ENCODE measurements at regions not wholly inside any gene's neighbourhood (a gene's known extent, or its start where the extent isn't known, plus 50 kb on each side); places are given as distances from the start of the nearest gene placed in this dataset.
A peak's percentile ranks its signal among the peaks of the same experiment; 100 is the strongest.

DNA sequence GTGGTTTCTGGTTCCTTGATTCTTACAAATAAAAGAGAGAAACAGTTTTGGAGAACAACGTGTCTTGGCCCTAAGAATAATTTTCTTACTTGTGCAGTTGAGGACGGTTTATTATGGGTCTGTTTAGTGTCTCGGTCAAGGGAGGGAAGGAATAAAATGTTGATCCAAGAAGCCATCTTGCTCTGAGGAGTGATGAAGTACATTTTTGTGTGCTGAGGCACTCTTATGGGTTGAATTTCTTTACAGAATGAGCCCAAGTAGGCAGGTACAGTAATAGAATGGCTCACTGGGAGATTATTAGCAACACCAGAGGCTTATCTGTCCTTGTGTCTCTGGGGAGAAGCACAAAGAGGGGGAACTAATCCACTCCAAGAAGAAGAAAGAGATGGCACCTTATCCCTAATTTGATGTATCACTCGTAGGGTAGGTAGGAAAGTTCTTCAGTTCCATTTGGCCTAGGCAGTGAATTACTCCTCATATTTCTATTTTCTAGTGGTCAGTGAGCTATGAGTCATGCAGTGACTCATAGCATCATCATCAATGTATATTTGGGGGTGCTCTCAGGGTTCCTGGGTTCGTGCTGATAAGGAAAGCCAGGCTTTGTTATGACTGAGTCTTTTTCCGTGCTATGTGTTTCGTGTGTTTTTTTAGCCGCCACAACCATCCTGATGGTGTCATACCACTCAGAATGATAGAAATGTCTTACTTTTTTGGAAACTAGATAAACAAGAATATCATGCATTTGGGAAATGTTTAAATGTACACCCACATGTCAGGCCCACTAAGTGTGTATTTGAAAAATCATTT lies 250.1 kb upstream of the CTAGE1 start:
- H3K9me3 ChIP-seq (ENCODE audit: severe bottlenecking), result no peaks in the 10 kb centered on the region
- no peaks in the 10 kb centered on the region for H3K36me3 ChIP-seq (ENCODE audit: low read depth)
- no peaks in the 10 kb centered on the region for H3K27me3 ChIP-seq (ENCODE audit: insufficient read depth, poor library complexity, severe bottlenecking)
- peaks cover 14% of the 10 kb centered on the region for H3K4me1 ChIP-seq (ENCODE audit: insufficient read depth, poor library complexity, severe bottlenecking)
- TF ChIP-seq, protein P1, sequence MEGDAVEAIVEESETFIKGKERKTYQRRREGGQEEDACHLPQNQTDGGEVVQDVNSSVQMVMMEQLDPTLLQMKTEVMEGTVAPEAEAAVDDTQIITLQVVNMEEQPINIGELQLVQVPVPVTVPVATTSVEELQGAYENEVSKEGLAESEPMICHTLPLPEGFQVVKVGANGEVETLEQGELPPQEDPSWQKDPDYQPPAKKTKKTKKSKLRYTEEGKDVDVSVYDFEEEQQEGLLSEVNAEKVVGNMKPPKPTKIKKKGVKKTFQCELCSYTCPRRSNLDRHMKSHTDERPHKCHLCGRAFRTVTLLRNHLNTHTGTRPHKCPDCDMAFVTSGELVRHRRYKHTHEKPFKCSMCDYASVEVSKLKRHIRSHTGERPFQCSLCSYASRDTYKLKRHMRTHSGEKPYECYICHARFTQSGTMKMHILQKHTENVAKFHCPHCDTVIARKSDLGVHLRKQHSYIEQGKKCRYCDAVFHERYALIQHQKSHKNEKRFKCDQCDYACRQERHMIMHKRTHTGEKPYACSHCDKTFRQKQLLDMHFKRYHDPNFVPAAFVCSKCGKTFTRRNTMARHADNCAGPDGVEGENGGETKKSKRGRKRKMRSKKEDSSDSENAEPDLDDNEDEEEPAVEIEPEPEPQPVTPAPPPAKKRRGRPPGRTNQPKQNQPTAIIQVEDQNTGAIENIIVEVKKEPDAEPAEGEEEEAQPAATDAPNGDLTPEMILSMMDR (IDR thresholded peaks at IDR 0.05; ENCODE audit: poor library complexity, severe bottlenecking), result no peak
- H3K27ac ChIP-seq (ENCODE audit: poor library complexity, severe bottlenecking), result peak overlapping the region; percentile 48
- no peak overlapping the region for H3K4me3 ChIP-seq (ENCODE audit: severe bottlenecking)
- no peak for DNase-seq (ENCODE audit: low spot score)
- ATAC-seq (ENCODE audit: low read depth), result peak; percentile 92

DNA sequence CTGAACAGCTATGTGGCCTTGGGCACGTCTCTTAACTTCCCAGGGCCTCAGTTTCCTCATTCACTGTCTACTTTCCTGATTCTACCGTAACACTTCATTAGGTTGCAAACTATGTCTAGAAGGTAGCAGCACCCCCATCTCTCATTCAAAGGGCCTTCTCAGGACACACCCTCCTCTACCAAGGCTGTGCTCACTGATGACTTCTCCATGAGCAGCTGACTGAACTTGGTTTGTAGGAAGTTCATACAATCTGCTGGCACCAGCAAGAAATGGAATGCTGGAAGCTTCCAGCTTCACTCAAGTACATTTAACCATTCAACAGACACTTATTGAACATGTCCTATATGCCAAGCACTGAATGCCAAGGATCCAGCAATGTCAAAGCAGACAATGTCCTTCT lies 250.8 kb upstream of the CTAGE1 start:
- no peaks in the 10 kb centered on the region for H3K36me3 ChIP-seq (ENCODE audit: low read depth)
- TF ChIP-seq, protein P1 (IDR thresholded peaks at IDR 0.05; ENCODE audit: poor library complexity, severe bottlenecking), result no peak
- ATAC-seq (ENCODE audit: low read depth), result no peak
- H3K4me3 ChIP-seq (ENCODE audit: severe bottlenecking), result no peak overlapping the region
- H3K27me3 ChIP-seq (ENCODE audit: insufficient read depth, poor library complexity, severe bottlenecking), result no peaks in the 10 kb centered on the region
- peaks cover 14% of the 10 kb centered on the region for H3K4me1 ChIP-seq (ENCODE audit: insufficient read depth, poor library complexity, severe bottlenecking)
- H3K27ac ChIP-seq (ENCODE audit: poor library complexity, severe bottlenecking), result peak overlapping the region; percentile 48
- no peaks in the 10 kb centered on the region for H3K9me3 ChIP-seq (ENCODE audit: severe bottlenecking)
- DNase-seq (ENCODE audit: low spot score), result no peak

DNA sequence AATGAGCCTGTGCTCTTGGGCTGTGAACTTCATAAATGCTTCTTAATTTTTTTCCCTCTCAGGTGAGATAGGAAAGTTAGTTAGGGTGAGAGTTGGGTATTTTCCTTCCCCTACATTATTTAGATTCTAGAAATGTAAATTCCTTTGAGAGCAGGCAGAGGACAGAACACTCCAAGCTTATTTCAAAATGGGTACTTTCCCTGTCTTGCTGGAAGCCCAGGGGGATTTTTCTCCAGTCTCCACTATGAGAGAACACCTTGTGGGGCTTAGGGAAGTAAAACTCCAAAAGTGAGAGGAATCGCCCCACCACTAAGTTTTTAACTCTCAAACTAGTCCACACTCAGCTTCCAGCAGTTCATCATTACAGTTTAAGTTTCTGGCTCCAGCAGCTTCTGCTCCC lies 253.2 kb upstream of the CTAGE1 start:
- H3K9me3 ChIP-seq (ENCODE audit: severe bottlenecking), result no peaks in the 10 kb centered on the region
- no peaks in the 10 kb centered on the region for H3K27me3 ChIP-seq (ENCODE audit: insufficient read depth, poor library complexity, severe bottlenecking)
- peaks cover 21% of the 10 kb centered on the region for H3K4me1 ChIP-seq (ENCODE audit: insufficient read depth, poor library complexity, severe bottlenecking)
- DNase-seq (ENCODE audit: low spot score) (no peak), ATAC-seq (ENCODE audit: low read depth) (no peak)
- H3K36me3 ChIP-seq (ENCODE audit: low read depth), result no peaks in the 10 kb centered on the region
- TF ChIP-seq, protein P1 (IDR thresholded peaks at IDR 0.05; ENCODE audit: poor library complexity, severe bottlenecking), result no peak
- H3K27ac ChIP-seq (ENCODE audit: poor library complexity, severe bottlenecking), result no peak overlapping the region
- H3K4me3 ChIP-seq (ENCODE audit: severe bottlenecking), result no peak overlapping the region

GRCh38 chr18:22673182-22673862 lies 255.6 kb upstream of the CTAGE1 start:
- Histone ChIP-seq H3K27me3 (ENCODE audit: insufficient read depth, poor library complexity, severe bottlenecking) (no peaks in the 10 kb centered on the region), H3K36me3 (ENCODE audit: low read depth) (no peaks in the 10 kb centered on the region), H3K9me3 (ENCODE audit: severe bottlenecking) (no peaks in the 10 kb centered on the region), H3K4me3 (ENCODE audit: severe bottlenecking) (no peak overlapping the region), H3K27ac (ENCODE audit: poor library complexity, severe bottlenecking) (no peak overlapping the region), H3K4me1 (ENCODE audit: insufficient read depth, poor library complexity, severe bottlenecking) (peaks cover 13% of the 10 kb centered on the region)
- TF ChIP-seq, protein P1 (IDR thresholded peaks at IDR 0.05; ENCODE audit: poor library complexity, severe bottlenecking), result no peak
- ATAC-seq (ENCODE audit: low read depth) (no peak), DNase-seq (ENCODE audit: low spot score) (no peak)

DNA sequence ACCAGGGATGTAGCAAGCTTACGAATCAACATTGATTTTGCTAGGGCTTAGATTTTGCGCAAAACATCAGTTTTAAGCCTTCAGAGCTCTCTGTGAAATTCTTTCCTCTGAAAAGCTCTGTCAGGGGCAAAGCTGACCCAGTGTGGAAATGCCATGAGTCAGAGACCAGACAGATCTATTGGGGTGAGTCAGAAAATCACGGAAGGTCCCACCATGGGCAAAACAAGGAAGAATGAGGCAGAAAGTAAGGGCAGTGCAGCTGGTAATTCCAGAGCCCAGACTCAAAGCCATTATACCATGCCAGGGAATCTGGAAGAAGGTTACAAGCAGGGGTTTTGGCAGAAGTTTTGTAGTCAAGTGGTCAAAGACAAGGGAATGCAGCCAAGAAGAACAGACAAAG lies 256.6 kb upstream of the CTAGE1 start:
- DNase-seq (ENCODE audit: low spot score), result no peak
- Histone ChIP-seq H3K9me3 (ENCODE audit: severe bottlenecking) (no peaks in the 10 kb centered on the region), H3K4me3 (ENCODE audit: severe bottlenecking) (no peak overlapping the region), H3K36me3 (ENCODE audit: low read depth) (no peaks in the 10 kb centered on the region), H3K27ac (ENCODE audit: poor library complexity, severe bottlenecking) (peak overlapping the region; percentile 41), H3K27me3 (ENCODE audit: insufficient read depth, poor library complexity, severe bottlenecking) (no peaks in the 10 kb centered on the region), H3K4me1 (ENCODE audit: insufficient read depth, poor library complexity, severe bottlenecking) (peaks cover 8% of the 10 kb centered on the region)
- peak; percentile 99 for ATAC-seq (ENCODE audit: low read depth)
- TF ChIP-seq, protein P1 (IDR thresholded peaks at IDR 0.05; ENCODE audit: poor library complexity, severe bottlenecking), result no peak
